ENCODE measurements at regions not wholly inside any gene's neighbourhood (a gene's known extent, or its start where the extent isn't known, plus 50 kb on each side); places are given as distances from the start of the nearest gene placed in this dataset.

GRCh38 chr11:127612607-127613006 is 612.0 kb upstream of the KIRREL3 start:
- no peak for TF ChIP-seq EP300 (IDR thresholded peaks at IDR 0.05; ENCODE audit: borderline replicate concordance in 1 of 2, low read depth in 1 of 2, low read length in 1 of 2)
- TF ChIP-seq REST (IDR thresholded peaks at IDR 0.05; ENCODE audit: low read depth, low read length), result no peak
- TF ChIP-seq CTCF (IDR thresholded peaks at IDR 0.05), result no peak
- no peak for TF ChIP-seq EZH2phosphoT487 (IDR thresholded peaks at IDR 0.05; ENCODE audit: borderline replicate concordance, low read depth)
- no peak for TF ChIP-seq FOXJ3 (CRISPR knock-in tag; IDR thresholded peaks at IDR 0.05)
- no peak for TF ChIP-seq YY1 (IDR thresholded peaks at IDR 0.05; ENCODE audit: low read depth)
- TF ChIP-seq JUND (IDR thresholded peaks at IDR 0.05), result no peak

All from SK-N-SH (cell line).